ENCODE measurements at regions not wholly inside any gene's neighbourhood (a gene's known extent, or its start where the extent isn't known, plus 50 kb on each side); places are given as distances from the start of the nearest gene placed in this dataset.

DNA sequence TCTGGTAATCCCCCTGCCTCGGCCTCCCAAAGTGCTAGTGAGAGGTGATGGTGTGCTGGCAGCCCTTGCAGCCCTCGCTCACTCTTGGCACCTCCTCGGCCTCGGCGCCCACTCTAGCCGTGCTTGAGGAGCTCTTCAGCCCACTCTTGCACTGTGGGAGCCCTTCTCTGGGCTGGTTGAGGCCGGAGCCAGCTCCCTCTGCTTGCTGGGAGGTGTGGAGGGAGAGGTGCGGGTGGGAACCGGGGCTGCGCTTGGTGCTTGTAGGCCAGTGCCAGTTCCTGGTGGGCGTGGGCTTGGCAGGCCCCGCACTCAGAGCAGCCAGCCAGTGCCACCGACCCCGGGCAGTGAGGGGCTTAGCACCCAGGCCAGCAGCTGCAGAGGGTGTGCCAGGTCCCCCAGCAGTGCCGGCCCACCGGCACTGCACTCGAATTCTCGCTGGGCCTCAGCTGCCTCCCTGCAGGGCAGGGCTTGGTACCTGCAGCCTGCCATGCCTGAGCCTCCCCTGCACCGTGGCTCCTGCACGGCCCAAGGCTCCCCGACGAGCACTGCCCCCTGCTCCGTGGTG, 189.0 kb upstream of the ASCC3 start:
- H3K36me3 Mint-ChIP-seq (ENCODE audit: insufficient read depth in 1 of 3, low read depth in 3 of 3): peaks cover 3 to 9% (median 5%) of the 10 kb centered on the region in 3 experiments; a peak in 4 of 7 replicates
- Histone ChIP-seq H4K20me1 (ENCODE audit: control insufficient read depth, insufficient read depth, insufficient read length) (no peaks in the 10 kb centered on the region), H3K27me3 (ENCODE audit: insufficient read depth, low read length) (no peaks in the 10 kb centered on the region), H2BK15ac (ENCODE audit: low read depth, low read length) (no peak overlapping the region), H2AFZ (ENCODE audit: low read length) (no peak overlapping the region), H3K9ac (ENCODE audit: extremely low read depth, insufficient read length, low read length) (no peak overlapping the region), H3K18ac (ENCODE audit: insufficient read length, low read depth, low read length) (no peak overlapping the region), H3K9me3 (ENCODE audit: control insufficient read depth, low read depth, low read length) (no peaks in the 10 kb centered on the region), H3K79me2 (ENCODE audit: insufficient read depth, low read length) (no peaks in the 10 kb centered on the region), H4K8ac (replicated peaks; ENCODE audit: insufficient read length, low read depth, low read length) (no peak overlapping the region), H3T11ph (ENCODE audit: low read length) (no peak overlapping the region), H4K5ac (ENCODE audit: insufficient read length, low read depth, low read length) (no peak overlapping the region), H4K91ac (ENCODE audit: insufficient read length, low read depth, low read length) (no peak overlapping the region), H2AK5ac (ENCODE audit: insufficient read length, low read length) (no peak overlapping the region), H3K79me1 (ENCODE audit: insufficient read depth, low read depth, low read length, poor library complexity, severe bottlenecking) (no peaks in the 10 kb centered on the region), H3K14ac (ENCODE audit: insufficient read depth, low read length) (no peak overlapping the region), H3K4ac (ENCODE audit: low read depth, low read length) (no peak overlapping the region), H2BK120ac (ENCODE audit: low read depth, low read length, poor library complexity, severe bottlenecking) (no peak overlapping the region), H3K23ac (ENCODE audit: insufficient read length, low read depth, low read length) (no peak overlapping the region), H2BK5ac (ENCODE audit: insufficient read length, low read length) (no peak overlapping the region), H3K4me1 (ENCODE audit: insufficient read depth, low read length) (no peaks in the 10 kb centered on the region), H2BK20ac (ENCODE audit: low read depth, low read length, poor library complexity, severe bottlenecking) (no peak overlapping the region), H3K23me2 (ENCODE audit: insufficient read length, low read depth, low read length, poor library complexity, severe bottlenecking) (no peaks in the 10 kb centered on the region), H2BK12ac (ENCODE audit: insufficient read length, low read depth, low read length) (no peak overlapping the region), H3K56ac (ENCODE audit: insufficient read length, low read depth, low read length) (no peak overlapping the region), H3K4me2 (ENCODE audit: insufficient read depth, insufficient read length, low read length) (no peak overlapping the region), H3K27ac (ENCODE audit: insufficient read length, low read depth, low read length) (no peak overlapping the region)
- no peak overlapping the region for H3K27ac Mint-ChIP-seq
- peaks cover 11 to 15% of the 10 kb centered on the region in 2 experiments for H3K9me3 Mint-ChIP-seq
- no peaks in the 10 kb centered on the region; the same call in 1 of the 2 replicates for H3K27me3 Mint-ChIP-seq (ENCODE audit: low read depth)
- no peaks in the 10 kb centered on the region for H3K4me1 Mint-ChIP-seq
- no CpG with 5 or more reads among the region's 23 CpGs for WGBS (ENCODE audit: extremely low coverage, insufficient read length, low lambda C conversion rate)
- DNase-seq: no peak
- TF ChIP-seq, protein P1, sequence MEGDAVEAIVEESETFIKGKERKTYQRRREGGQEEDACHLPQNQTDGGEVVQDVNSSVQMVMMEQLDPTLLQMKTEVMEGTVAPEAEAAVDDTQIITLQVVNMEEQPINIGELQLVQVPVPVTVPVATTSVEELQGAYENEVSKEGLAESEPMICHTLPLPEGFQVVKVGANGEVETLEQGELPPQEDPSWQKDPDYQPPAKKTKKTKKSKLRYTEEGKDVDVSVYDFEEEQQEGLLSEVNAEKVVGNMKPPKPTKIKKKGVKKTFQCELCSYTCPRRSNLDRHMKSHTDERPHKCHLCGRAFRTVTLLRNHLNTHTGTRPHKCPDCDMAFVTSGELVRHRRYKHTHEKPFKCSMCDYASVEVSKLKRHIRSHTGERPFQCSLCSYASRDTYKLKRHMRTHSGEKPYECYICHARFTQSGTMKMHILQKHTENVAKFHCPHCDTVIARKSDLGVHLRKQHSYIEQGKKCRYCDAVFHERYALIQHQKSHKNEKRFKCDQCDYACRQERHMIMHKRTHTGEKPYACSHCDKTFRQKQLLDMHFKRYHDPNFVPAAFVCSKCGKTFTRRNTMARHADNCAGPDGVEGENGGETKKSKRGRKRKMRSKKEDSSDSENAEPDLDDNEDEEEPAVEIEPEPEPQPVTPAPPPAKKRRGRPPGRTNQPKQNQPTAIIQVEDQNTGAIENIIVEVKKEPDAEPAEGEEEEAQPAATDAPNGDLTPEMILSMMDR (conservative IDR thresholded peaks at IDR 0.05): no peak
- H3K4me3 Mint-ChIP-seq: no peak overlapping the region

All from H9 (cell line).